Spleen (tissue), 11 donors: ENCODE measurements at regions not wholly inside any gene's neighbourhood (a gene's known extent, or its start where the extent isn't known, plus 50 kb on each side); places are given as distances from the start of the nearest gene placed in this dataset.

ENCODE experiments used
- DNase-seq: peaks from one replicate; pipeline ENCODE4 v3.0.0-alpha.2; 2020
- H3K27ac ChIP-seq, 8 donors: fragments of 200-600 bp; sonication (generic) in 7 of 8; 1 replicate in 4 of 8; 2 replicates in 4 of 8; pipeline versions ENCODE4 v1.5.0 to v1.8.0; 2016 to 2021; ENCODE audit warnings: inconsistent platforms in 4 of 8, mild to moderate bottlenecking in 4 of 8, moderate library complexity in 1 of 8
- H3K27me3 ChIP-seq, 7 donors: fragments of 200-600 bp; sonication (generic) in 6 of 7; replicated peaks in 1 of 7; 1 replicate in 4 of 7; 2 replicates in 3 of 7; pipeline versions ENCODE4 v1.5.0 to v1.8.0; 2016 to 2021; ENCODE audit warnings: inconsistent platforms in 3 of 7, mild to moderate bottlenecking in 1 of 7
- H3K36me3 ChIP-seq, 6 donors: fragments of 200-600 bp; sonication (generic) in 5 of 6; 1 replicate in 4 of 6; 2 replicates in 2 of 6; pipeline versions ENCODE4 v1.5.0 to v1.8.0; 2016 to 2021; ENCODE audit warnings: inconsistent platforms in 2 of 6
- H3K4me1 ChIP-seq, 6 donors: fragments of 200-600 bp; sonication (generic) in 5 of 6; 1 replicate in 3 of 6; 2 replicates in 3 of 6; pipeline versions ENCODE4 v1.5.0 to v1.8.0; 2016 to 2021; ENCODE audit warnings: inconsistent platforms in 3 of 6
- H3K4me3 ChIP-seq, 8 donors: fragments of 200-600 bp; sonication (generic) in 7 of 8; 1 replicate in 4 of 8; 2 replicates in 4 of 8; pipeline versions ENCODE4 v1.5.0 to v1.8.0; 2016 to 2021; ENCODE audit warnings: inconsistent platforms in 4 of 8, mild to moderate bottlenecking in 4 of 8, moderate library complexity in 2 of 8
- H3K9me3 ChIP-seq, 8 donors: fragments of 200-600 bp; sonication (generic) in 7 of 8; 1 replicate in 4 of 8; 2 replicates in 4 of 8; pipeline versions ENCODE4 v1.5.0 to v1.8.0; 2016 to 2021; ENCODE audit warnings: inconsistent platforms in 4 of 8
- CTCF ChIP-seq, 11 experiments: fragments of 200-600 bp in 7 of 11; fragments of 450-650 bp in 4 of 11; sonication (generic) in 4 of 11; IDR thresholded peaks in 8 of 11; conservative IDR thresholded peaks in 3 of 11; 1 replicate in 7 of 11; 2 replicates in 4 of 11; pipeline versions ENCODE4 v1.4.0 to v1.8.0; 2016 to 2021; ENCODE audit warnings: antibody characterized with exemption in 11 of 11, inconsistent platforms in 4 of 11, mild to moderate bottlenecking in 1 of 11
- POLR2A ChIP-seq, 3 donors: fragments of 450-650 bp; IDR thresholded peaks; one replicate each; pipeline ENCODE4 v1.5.1; 2017; ENCODE audit warnings: antibody characterized with exemption in 3 of 3, mild to moderate bottlenecking in 1 of 3
- POLR2AphosphoS5 ChIP-seq, 3 donors: sonication (generic); formaldehyde crosslinking; IDR thresholded peaks; one replicate each; pipeline ENCODE4 v1.5.1; 2017; ENCODE audit warnings: antibody characterized with exemption in 3 of 3
- WGBS, 5 donors: extraction: QIAGEN DNeasy Blood & Tissue Kit in 3 of 5; methylation state at CpG; one replicate each; pipeline versions ENCODE4 v1.1.5 to v1.1.7; 2013 to 2018; 5-methylcytosine and 5-hydroxymethylcytosine counted together
- intact Hi-C: fragments of 100-400 bp; cut with DNase I; formaldehyde crosslinking; loops from one replicate; pipeline ENCODE4 v1.15.0; 2023; ENCODE audit warnings: low total_unique reads
- donor health status: healthy with polysubstance abuse.
- donor health status: DM: no; HTN: no; CAD: no; lungs with moderate emphysema.
- donor health status: DM: no; HTN: no; CAD: no.
- donor health status: Bipolar disorder and iron deficiency.
- donor health status: healthy.
- donor health status: DM: no; HTN: no; CAD: no.
- donor health status: DM: yes; HTN: yes; CAD: no.

GRCh38 chr21:24826822-24827221 is 780.5 kb downstream of the MRPL39 start:
- 59 to 81% (median 67%) methylated on average over 1 of the region's 1 CpG for WGBS, 5 donors
- H3K4me1 ChIP-seq, result peaks cover 0 to 5% (median 0%) of the 10 kb centered on the region in 6 donors
- no peak for DNase-seq
- no peak for TF ChIP-seq POLR2AphosphoS5 (IDR thresholded peaks at IDR 0.05)
- no peak for TF ChIP-seq CTCF (IDR thresholded peaks at IDR 0.05 in 8 of 11, conservative IDR thresholded peaks at IDR 0.05 in 3 of 11)
- no peak for TF ChIP-seq POLR2A (IDR thresholded peaks at IDR 0.05)
- no peak overlapping the region for H3K27ac ChIP-seq
- H3K9me3 ChIP-seq, result peaks cover 0 to 4% (median 0%) of the 10 kb centered on the region in 8 donors
- no peak overlapping the region for H3K4me3 ChIP-seq
- intact Hi-C loops, result no loop called here
- no peaks in the 10 kb centered on the region for H3K27me3 ChIP-seq
- H3K36me3 ChIP-seq, result no peaks in the 10 kb centered on the region

- Histone ChIP-seq H3K27ac (no peak overlapping the region), H3K4me3 (no peak overlapping the region), H3K4me1 (peaks cover 0 to 5% (median 0%) of the 10 kb centered on the region in 6 donors), H3K9me3 (peaks cover 0 to 4% (median 0%) of the 10 kb centered on the region in 8 donors), H3K27me3 (no peaks in the 10 kb centered on the region), H3K36me3 (no peaks in the 10 kb centered on the region)
- TF ChIP-seq POLR2AphosphoS5 (IDR thresholded peaks at IDR 0.05), result no peak
- TF ChIP-seq CTCF (IDR thresholded peaks at IDR 0.05 in 8 of 11, conservative IDR thresholded peaks at IDR 0.05 in 3 of 11), result no peak
- TF ChIP-seq POLR2A (IDR thresholded peaks at IDR 0.05), result no peak
- 66 to 75% (median 67%) methylated on average over 4 of the region's 4 CpGs for WGBS, 5 donors
- intact Hi-C loops, result no loop called here
- DNase-seq, result no peak
These were observed 781.9 kb downstream of the MRPL39 start for GRCh38 chr21:24825348-24825747.

DNA sequence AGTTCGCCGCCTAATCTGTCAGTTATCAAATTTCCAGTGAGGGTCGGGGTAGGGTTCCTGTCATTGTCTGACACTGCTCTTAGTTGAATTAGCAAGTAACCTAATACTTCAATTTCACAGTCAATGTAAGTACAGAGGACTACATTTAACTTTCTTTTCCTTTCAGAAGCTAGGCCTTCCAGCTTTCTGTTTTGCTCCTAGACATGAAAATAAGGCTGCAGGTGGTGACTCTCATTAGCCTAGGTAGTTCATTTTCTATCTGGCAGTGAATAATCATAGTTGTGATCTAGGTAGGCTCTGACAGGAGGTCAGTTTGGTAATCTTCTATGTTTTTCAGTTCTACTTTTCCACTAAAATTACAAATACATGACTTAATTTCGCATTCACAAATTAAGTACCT is 783.1 kb downstream of the MRPL39 start:
- H3K9me3 ChIP-seq, result peaks cover 0 to 4% (median 0%) of the 10 kb centered on the region in 8 donors
- no peak overlapping the region for H3K27ac ChIP-seq
- TF ChIP-seq CTCF (IDR thresholded peaks at IDR 0.05 in 8 of 11, conservative IDR thresholded peaks at IDR 0.05 in 3 of 11) (no peak), POLR2A (IDR thresholded peaks at IDR 0.05) (no peak), POLR2AphosphoS5 (IDR thresholded peaks at IDR 0.05) (no peak)
- H3K4me1 ChIP-seq, result peaks cover 0 to 5% (median 0%) of the 10 kb centered on the region in 6 donors
- H3K27me3 ChIP-seq, result no peaks in the 10 kb centered on the region
- 88 to 93% (median 90%) methylated on average over 4 of the region's 4 CpGs for WGBS, 5 donors
- no peak overlapping the region for H3K4me3 ChIP-seq
- intact Hi-C loops, result no loop called here
- no peak for DNase-seq
- H3K36me3 ChIP-seq, result no peaks in the 10 kb centered on the region

- H3K4me3 ChIP-seq, result no peak overlapping the region
- H3K27me3 ChIP-seq, result no peaks in the 10 kb centered on the region
- DNase-seq, result no peak
- no peak overlapping the region for H3K27ac ChIP-seq
- H3K4me1 ChIP-seq, result peaks cover 0 to 5% (median 0%) of the 10 kb centered on the region in 6 donors
- intact Hi-C loops, result no loop called here
- WGBS, 5 donors, result 82 to 97% (median 86%) methylated on average over 2 of the region's 2 CpGs
- H3K9me3 ChIP-seq, result peaks cover 0 to 4% (median 0%) of the 10 kb centered on the region in 8 donors
- TF ChIP-seq POLR2AphosphoS5 (IDR thresholded peaks at IDR 0.05) (no peak), CTCF (IDR thresholded peaks at IDR 0.05 in 8 of 11, conservative IDR thresholded peaks at IDR 0.05 in 3 of 11) (no peak), POLR2A (IDR thresholded peaks at IDR 0.05) (no peak)
- H3K36me3 ChIP-seq, result no peaks in the 10 kb centered on the region
These were observed 784.0 kb downstream of the MRPL39 start for GRCh38 chr21:24823247-24823646.
